ENCODE measurements at regions not wholly inside any gene's neighbourhood (a gene's known extent, or its start where the extent isn't known, plus 50 kb on each side); places are given as distances from the start of the nearest gene placed in this dataset.

DNA sequence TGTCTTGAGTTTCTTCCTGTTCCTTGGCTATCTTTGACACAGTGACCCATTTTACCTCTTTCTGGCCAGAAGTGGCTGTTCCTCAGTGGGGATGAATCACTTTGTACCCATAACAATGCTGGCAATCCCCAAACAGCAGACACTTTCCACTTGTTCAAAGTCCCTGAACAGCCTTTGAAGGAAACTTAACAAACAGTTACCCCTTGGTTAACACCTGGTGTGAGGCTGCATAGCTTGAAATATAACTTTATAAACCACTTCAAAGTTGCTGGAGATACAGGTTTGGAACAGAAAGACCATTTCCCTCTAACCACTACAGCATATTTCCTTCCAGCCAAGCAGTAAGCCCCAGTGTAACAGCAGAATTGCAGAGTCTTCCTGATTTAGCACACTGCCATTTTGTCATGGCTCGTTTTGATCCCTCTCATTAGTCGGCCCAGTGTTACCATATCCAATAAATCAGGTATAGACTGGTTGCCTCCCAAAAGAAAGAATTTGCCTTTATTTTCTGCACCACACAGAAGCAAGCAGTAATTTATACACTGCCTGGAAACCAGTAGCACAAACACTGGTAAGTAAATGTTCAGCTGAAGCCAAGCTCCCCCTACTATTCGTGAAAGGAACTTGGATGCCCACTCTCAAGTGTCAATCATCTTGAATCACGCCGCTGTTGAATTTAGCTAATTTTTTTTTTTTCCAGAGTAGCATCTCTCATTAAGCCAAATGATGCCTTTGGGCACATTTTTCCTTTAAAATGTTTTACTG, 225.9 kb downstream of the PIK3R1 start:
- TF ChIP-seq, protein P1, sequence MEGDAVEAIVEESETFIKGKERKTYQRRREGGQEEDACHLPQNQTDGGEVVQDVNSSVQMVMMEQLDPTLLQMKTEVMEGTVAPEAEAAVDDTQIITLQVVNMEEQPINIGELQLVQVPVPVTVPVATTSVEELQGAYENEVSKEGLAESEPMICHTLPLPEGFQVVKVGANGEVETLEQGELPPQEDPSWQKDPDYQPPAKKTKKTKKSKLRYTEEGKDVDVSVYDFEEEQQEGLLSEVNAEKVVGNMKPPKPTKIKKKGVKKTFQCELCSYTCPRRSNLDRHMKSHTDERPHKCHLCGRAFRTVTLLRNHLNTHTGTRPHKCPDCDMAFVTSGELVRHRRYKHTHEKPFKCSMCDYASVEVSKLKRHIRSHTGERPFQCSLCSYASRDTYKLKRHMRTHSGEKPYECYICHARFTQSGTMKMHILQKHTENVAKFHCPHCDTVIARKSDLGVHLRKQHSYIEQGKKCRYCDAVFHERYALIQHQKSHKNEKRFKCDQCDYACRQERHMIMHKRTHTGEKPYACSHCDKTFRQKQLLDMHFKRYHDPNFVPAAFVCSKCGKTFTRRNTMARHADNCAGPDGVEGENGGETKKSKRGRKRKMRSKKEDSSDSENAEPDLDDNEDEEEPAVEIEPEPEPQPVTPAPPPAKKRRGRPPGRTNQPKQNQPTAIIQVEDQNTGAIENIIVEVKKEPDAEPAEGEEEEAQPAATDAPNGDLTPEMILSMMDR (IDR thresholded peaks at IDR 0.05; ENCODE audit: control insufficient read depth, extremely low read depth, insufficient read depth), result no peak
- no peak overlapping the region for H3K4me3 ChIP-seq (ENCODE audit: low read depth, low read length)
- DNase-seq (ENCODE audit: low read depth), result no peak

DNA sequence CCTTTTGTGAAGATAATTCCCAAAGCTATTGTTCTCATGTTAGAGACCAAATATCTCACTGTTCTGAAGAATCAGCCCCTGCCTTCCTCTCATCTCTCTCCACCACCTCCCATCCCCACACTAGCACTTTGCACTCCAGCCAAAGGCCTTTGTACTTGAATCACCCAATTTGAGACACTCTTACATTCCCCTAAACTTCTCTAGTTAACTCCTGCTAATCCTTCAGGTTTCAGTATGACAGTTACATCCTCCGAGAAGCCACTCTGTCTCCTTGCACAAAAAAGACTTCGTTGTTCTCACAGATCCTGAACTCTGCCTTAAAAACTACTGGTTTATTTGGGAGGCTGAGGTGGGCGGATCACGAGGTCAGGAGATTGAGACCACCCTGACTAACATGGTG, 227.5 kb downstream of the PIK3R1 start:
- no peak overlapping the region for H3K4me3 ChIP-seq (ENCODE audit: low read depth, low read length)
- TF ChIP-seq, protein P1 (IDR thresholded peaks at IDR 0.05; ENCODE audit: control insufficient read depth, extremely low read depth, insufficient read depth), result no peak
- DNase-seq (ENCODE audit: low read depth), result no peak

- TF ChIP-seq, protein P1 (IDR thresholded peaks at IDR 0.05; ENCODE audit: control insufficient read depth, extremely low read depth, insufficient read depth), result no peak
- no peak overlapping the region for H3K4me3 ChIP-seq (ENCODE audit: low read depth, low read length)
- DNase-seq (ENCODE audit: low read depth), result no peak
These were observed 228.5 kb downstream of the PIK3R1 start for GRCh38 chr5:68444048-68444447.

DNA sequence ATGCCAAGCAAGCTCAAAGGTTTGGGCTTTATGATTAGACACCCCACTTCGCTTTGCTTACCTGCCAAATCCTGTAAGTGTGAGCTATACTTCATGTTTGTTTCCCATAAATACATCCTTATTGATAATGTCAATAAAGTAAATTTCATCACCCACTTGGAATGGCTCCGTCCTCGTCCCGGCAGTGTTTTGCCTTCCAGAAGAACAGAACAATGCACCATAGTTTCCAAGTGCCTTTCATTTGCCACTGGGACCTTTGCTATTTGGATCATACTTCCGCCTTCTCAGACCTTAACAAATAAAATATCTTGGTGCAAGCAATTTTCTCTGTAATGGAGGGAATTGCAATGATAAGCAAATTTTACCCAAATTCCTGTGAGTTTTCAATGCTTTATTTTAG, 229.3 kb downstream of the PIK3R1 start:
- no peak for DNase-seq (ENCODE audit: low read depth)
- H3K4me3 ChIP-seq (ENCODE audit: low read depth, low read length), result no peak overlapping the region
- TF ChIP-seq, protein P1 (IDR thresholded peaks at IDR 0.05; ENCODE audit: control insufficient read depth, extremely low read depth, insufficient read depth), result no peak

DNA sequence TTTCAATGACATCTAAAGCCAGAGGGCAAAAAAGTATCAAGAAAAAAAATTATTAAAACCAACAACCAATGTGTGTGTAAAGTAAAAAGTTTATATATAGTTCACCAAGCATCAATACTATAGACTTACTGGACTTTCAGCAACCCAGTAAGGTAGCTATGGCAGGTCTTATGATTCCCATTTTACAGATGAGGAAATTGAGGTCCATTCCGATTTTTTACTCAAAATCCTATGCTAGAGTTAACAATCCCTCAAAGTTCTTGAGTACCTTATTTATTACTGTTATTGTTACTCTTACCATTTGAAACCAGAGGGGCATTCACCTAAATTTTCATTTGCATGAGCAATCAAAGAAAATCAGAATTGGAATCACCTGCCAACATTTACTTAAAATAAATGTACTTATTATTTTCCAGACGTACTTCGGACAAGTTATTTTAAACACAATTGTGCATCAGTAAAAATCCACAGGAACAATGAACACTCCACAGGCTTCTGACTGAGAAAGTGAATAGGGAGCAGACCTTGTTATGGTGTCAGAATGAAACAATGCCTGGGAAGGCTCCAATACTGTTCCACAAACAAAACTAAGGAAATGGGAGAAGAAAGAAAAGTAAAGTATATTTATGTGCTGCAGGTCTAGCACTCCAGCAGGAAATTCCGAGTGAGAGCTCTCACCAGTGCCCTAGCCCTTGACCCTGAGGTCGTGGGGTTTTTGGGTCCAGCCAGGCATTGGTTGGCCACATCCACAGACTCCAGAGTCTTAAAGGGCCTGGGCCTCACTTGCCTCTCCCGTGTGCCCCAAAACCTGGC, 229.9 kb downstream of the PIK3R1 start:
- no peak for DNase-seq (ENCODE audit: low read depth)
- H3K4me3 ChIP-seq (ENCODE audit: low read depth, low read length), result no peak overlapping the region
- TF ChIP-seq, protein P1 (IDR thresholded peaks at IDR 0.05; ENCODE audit: control insufficient read depth, extremely low read depth, insufficient read depth), result no peak

DNA sequence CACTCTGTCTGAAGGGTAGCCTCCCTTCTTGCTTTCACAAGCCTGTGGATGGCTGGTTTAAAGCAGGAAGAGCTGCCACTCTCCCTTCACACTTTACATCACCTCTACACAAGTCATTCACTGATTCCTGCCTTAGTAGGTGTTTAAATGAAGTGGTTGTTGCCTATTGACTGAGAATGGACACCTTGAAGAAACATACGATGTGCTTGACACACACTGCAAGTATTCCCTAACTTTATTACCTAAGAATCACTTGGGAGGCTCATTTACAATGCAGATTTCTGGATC, 230.5 kb downstream of the PIK3R1 start:
- H3K4me3 ChIP-seq (ENCODE audit: low read depth, low read length), result no peak overlapping the region
- TF ChIP-seq, protein P1 (IDR thresholded peaks at IDR 0.05; ENCODE audit: control insufficient read depth, extremely low read depth, insufficient read depth), result no peak
- DNase-seq (ENCODE audit: low read depth), result no peak
